ENCODE measurements at regions not wholly inside any gene's neighbourhood (a gene's known extent, or its start where the extent isn't known, plus 50 kb on each side); places are given as distances from the start of the nearest gene placed in this dataset.
"Not testable (repeated sequence)": the region's sequence is repeated elsewhere in the genome, so short reads cannot be mapped to it uniquely, and the experiment has no call there.

GRCh38 chr3:87101861-87102625 lies 111.1 kb upstream of the VGLL3 start:
- DNase-seq, result no peak

GRCh38 chr3:87097733-87098132 lies 106.8 kb upstream of the VGLL3 start:
- not testable (repeated sequence) for DNase-seq

GRCh38 chr3:87090631-87091030 lies 99.7 kb upstream of the VGLL3 start:
- no peak for DNase-seq

DNA sequence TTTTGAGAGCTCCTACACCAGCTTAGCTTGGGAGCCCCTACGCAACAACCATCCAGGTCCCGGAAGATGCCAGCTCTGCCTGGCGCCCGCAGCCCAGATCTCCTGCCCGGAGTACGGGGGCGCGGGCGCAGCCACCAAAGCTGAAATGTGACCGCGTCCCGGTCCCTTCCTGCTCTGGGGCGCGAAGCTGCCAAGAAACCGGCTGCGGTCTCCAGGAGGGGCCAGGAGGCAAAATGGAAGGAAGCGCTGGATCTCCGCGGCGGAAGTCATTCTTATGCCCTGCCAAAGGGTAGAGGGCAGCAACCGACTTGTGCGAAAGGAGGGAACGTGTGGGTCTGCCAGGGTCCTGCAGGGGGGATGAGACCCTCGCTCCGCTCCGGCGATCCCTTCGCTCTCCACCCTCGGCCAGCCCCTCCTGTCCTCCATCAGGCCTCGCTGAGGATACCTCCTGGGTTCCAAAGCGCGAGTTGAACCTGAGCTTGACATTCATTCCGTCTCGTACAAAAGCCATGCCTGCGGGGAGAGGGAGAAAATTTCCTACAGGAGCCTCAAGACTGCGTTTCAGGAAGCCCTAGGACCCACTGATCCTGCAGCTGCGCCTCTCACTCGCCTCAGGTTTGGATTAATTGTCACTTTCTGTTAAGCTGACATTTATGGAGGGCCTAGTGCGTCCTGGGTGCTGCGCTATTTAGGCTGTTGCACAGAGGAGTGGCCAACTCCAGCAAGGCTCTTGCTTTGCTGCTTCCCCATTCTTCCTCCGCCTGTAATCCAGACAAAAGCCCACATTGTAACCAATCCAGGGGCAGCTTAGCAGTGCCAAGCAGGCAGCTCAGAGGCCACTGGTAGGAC lies 98.3 kb upstream of the VGLL3 start:
- DNase-seq, result peak; percentile 88

- peak; percentile 5 for DNase-seq
Observed at GRCh38 chr3:87088430-87088992, 97.6 kb upstream of the VGLL3 start.

GRCh38 chr3:87084868-87085267 lies 93.9 kb upstream of the VGLL3 start:
- DNase-seq, result peak; percentile 4

DNA sequence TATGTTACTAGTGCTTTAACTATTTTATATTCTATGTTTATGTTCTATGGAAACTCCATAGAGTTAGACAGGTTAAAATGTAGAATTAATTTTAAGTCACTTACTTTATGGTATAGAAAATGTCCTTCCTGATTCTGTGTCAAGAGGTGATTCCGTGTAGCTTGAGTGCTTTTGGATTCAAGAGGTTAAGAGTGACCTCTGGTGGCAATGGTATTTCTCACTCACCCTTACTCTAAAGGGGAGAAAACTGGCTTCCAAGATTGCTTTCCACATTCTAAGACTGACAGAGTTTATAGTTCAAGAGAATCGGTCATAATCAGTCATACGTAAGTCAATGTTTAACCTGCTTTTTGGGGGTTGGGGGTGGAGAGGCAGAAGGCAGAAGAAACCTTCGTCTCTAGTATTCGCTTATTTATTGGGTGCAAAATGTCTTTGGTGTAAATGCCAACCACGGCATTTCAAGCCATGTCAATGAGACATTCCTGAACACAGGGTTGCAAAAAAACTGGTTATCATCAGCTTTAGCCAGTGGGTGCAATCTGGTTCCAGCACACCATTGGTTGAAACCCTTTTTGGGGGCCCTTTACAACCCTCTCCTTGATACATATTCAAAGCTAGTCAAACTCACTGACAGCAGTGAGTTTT lies 92.0 kb upstream of the VGLL3 start:
- DNase-seq, result peak; percentile 76

DNA sequence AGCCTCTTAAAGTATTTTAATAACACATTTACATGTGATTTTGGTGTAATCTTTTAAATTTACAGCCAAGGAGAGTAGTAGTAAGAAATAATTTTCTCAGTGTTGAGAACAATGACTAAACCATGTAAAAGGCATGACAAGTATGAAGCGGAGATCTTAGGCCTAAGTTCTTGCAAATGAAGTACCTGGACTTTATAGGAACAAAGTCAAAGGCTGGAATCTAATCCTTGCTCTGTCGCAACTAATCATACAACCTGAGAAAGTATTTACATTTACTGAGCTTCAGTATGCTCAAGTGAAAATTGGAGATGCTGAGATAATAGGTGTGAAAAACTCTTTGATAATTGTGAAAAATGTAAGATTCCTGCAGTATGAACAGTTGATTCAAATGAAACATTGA lies 86.4 kb upstream of the VGLL3 start:
- DNase-seq, result no peak

DNA sequence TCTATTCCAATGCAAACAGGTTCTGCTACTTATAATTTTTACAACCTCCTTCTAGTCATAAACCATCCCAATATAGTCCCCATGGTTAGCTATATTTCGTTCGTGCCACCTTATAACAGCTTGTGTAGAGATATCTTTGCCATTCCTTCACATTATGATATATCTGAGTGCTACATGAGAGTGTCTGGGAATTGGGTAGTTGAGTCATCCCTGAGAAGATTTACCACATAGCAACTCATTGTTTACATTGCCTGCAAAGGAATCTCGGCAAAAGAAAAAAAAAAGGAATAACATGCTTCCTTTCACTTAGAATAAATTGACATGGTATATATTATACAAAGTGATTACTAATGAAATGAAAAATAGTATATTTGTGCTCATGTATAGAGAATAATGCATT lies 86.0 kb upstream of the VGLL3 start:
- peak; percentile 90 for DNase-seq

DNA sequence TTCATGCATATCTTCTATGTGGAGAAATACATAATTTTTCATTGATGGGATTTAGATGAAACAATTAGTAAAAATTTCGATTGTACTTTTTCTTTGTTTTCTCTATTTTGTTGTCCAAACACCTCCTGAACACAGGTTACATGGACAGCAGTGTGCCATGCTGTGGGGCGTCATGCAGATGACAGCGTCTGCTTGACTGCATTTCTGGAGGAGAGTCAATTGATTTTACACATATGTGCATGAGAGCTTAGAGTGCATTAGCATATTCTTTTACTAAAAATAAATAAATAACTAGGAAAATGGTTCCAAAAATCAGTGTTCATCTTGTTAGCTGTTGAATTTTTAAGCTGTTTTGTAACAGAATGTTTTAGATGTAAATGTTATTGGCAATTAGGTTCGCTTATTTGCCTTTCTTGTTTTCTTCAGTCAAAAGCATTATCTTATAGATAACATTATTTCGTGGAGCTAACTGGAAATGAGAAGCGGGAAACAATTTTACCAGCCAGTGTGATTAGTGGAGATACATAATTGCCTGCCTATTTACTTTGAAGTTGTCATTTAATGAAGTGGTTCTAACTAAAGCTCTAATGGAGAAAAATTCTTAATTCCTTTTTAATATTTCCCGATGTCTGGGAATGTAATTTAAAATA lies 82.7 kb upstream of the VGLL3 start:
- no peak for DNase-seq

DNA sequence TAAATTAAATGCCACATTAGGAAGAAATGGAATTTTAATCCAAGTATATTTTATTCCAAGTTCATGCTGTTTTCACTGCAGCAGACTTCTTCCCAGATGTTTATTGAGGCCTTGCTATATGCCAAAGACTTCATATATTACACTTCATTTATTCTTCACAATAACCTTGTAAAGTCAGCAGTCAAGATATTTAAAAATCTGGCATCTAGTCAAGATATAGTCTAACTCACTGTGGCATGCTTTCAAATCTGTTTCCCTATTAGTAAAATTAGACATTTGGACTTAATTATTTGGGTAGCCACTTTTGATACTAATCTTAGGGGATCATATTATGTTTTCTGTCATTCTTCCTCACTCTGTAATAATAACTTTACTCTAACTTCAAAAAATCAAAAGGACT lies 81.5 kb upstream of the VGLL3 start:
- DNase-seq, result no peak

DNA sequence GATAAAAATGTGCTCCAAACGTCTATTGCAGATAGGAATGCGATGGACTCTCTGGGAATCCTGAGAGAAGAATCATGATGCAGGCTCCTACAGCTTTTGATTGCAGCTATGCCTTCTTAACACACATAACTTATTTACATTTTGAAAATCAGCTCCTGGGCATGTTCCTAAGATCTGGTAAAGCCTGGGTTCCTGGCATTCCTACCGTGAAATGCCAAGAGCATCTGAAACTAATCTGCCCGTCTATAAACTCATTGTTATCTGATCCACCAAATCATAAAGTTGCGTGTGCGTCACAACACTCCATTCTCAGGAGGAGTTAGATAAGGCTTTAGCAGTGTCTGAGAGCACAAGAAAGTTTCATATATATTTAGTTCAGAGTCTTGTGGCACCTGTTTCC lies 79.0 kb upstream of the VGLL3 start:
- no peak for DNase-seq

DNA sequence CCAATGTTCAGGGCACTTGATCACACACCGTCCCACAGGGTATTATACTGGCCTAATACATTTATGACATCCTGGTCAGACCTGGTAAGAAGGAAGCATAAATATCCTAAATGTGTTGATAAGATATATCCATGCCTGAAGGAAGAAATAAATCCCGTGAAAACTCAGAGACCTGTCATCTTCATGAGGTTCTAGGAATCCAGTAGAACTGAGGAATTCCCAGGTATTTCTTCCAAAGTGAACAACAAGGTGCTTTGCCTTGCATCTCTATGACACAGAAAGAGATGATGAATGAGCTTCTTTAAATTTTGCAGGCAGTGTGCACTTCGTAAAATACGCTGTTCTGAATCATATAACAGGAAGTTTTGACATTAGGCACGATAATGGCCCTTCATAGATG lies 78.1 kb upstream of the VGLL3 start:
- DNase-seq, result no peak

- DNase-seq, result no peak
Observed at GRCh38 chr3:87062685-87063084, 71.7 kb upstream of the VGLL3 start.

DNA sequence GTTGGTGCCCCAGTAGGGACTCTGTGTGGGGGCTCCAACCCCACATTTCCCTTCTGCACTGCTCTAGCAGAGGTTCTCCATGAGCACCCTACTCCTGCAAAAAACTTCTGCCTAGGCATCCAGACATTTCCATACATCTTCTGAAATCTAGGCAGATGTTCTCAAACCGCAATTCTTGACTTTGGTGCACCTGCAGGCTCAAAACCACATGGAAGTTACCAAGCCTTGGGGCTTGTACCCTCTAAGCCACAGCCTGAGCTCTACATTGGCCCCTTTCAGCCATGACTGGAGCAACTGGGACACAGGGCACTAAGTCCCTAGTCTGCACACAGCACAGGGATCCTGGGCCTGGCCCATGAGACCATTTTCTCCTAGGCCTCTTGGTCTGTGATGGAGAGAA lies 66.5 kb upstream of the VGLL3 start:
- no peak for DNase-seq

- peak; percentile 15 for DNase-seq
Observed at GRCh38 chr3:87053553-87053952, 62.6 kb upstream of the VGLL3 start.

DNA sequence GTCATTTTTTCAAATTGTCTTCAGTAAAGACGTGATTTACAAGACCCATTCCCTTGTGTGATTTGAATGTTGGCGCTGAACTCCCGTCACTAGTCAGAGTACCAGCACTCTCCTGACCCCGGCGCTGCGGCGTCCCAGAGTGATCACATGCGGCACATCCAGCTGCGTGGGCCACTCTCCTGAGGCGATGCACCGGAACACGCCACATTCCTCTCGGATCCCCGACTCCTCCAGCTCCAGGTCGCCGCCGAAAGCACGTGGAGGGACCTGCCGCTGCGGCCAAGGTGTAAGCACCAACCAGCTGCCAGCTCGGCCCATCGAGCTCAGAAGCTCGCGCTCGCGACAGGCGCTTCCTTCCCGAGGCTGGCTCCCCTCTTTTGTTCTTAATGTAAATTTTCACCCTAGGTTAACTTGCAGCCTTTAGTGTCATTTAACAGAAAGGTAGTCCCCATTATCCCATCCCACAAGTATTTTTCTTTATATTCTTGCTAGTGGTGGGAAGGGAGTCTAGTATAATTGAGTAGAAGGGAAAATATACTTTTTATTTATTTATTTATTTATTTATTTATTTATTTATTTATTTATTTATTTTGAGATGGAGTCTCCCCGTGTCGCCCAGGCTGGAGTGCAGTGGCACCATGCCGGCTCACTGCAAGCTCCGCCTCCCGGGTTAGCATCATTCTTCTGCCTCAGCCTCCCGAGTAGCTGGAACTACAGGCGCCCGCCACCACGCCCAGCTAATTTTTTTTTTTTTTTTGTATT lies 61.7 kb upstream of the VGLL3 start:
- DNase-seq, result no peak

- DNase-seq, result no peak
Observed at GRCh38 chr3:87047852-87048251, 56.9 kb upstream of the VGLL3 start.

- no peak for DNase-seq
Observed at GRCh38 chr3:87046241-87046640, 55.3 kb upstream of the VGLL3 start.

GRCh38 chr3:87045473-87045872 lies 54.5 kb upstream of the VGLL3 start:
- peak; percentile 17 for DNase-seq

GRCh38 chr3:87044846-87045245 lies 53.9 kb upstream of the VGLL3 start:
- no peak for DNase-seq

DNA sequence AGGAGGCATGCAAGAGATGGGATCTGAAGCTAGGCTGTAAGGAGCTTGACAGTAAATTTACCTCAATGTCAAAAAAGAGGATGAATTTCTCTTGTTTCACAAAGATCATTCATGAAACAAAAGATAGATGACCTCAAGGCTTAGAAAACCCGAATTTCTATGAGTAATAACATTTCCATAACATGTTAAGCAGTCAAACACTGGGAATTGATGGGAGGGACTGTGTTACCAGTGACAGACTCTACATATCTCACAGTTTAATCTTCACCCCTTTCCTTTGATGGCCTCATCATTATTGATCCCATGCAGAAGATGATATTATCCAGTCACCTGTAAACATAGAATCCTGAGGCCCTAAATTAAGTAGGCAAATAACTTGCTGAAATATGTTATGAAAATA lies 53.5 kb upstream of the VGLL3 start:
- DNase-seq, result no peak
